ENCODE measurements at regions not wholly inside any gene's neighbourhood (a gene's known extent, or its start where the extent isn't known, plus 50 kb on each side); places are given as distances from the start of the nearest gene placed in this dataset.

DNA sequence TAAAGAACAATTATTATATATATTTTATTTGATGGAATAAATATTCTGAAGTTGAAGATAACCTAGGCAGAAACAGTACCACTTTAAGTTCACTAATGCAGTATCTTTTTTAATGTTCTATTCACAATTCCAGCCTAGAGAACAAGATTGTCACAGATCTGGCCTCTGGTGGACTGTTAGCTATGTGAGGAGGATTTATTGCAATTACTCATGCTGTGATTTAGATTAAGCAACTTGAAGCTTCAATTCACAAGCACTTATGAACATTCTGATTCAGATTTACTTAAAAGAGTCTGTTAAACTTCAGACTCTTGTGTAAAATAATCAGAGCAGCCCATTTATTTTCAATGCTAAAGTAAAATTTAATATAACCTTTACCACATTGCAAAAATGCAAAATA is 1489.8 kb downstream of the STIM2 start:
- H3K4me1 ChIP-seq (ENCODE audit: control insufficient read depth in 1 of 2, insufficient read depth in 2 of 2, low read depth in 1 of 2, low read length in 1 of 2) = peaks cover 0 to 20% of the 10 kb centered on the region in 2 experiments; a peak in 1 of 4 replicates
- no peaks in the 10 kb centered on the region for H3K9me2 ChIP-seq
- no peak overlapping the region for H3K4me3 ChIP-seq (ENCODE audit: low read depth in 2 of 2, low read length in 1 of 2)
- H3F3A ChIP-seq (replicated peaks; ENCODE audit: insufficient read depth) = no peaks in the 10 kb centered on the region
- no peak overlapping the region for H3K9ac ChIP-seq
- H3K27me3 ChIP-seq (ENCODE audit: insufficient read depth) = no peaks in the 10 kb centered on the region
- ChIA-PET POLR2A (no interaction called here), CTCF (interaction anchor here (0.9 kb wide), 1 partner anchor 40 kb away, joined by 3 read pairs; no protein-coding TSS in a partner anchor)
- no peaks in the 10 kb centered on the region for H3K79me2 ChIP-seq (ENCODE audit: insufficient read depth)
- H2AFZ ChIP-seq (ENCODE audit: low read depth) = no peak overlapping the region
- H4K20me1 ChIP-seq (ENCODE audit: insufficient read depth) = no peaks in the 10 kb centered on the region
- H3K4me2 ChIP-seq = no peak overlapping the region
- no peak for DNase-seq
- H3K27ac ChIP-seq (ENCODE audit: low read depth in 2 of 2, low read length in 1 of 2) = no peak overlapping the region
- H3K36me3 ChIP-seq (replicated peaks in 1 of 2; ENCODE audit: control insufficient read depth in 1 of 2, insufficient read depth in 2 of 2, low read length in 1 of 2) = no peaks in the 10 kb centered on the region
- H3K9me3 ChIP-seq = no peaks in the 10 kb centered on the region
- TF ChIP-seq POLR2AphosphoS5 (IDR thresholded peaks at IDR 0.05; ENCODE audit: low read depth, low read length) = no peak
- TF ChIP-seq, protein P1, sequence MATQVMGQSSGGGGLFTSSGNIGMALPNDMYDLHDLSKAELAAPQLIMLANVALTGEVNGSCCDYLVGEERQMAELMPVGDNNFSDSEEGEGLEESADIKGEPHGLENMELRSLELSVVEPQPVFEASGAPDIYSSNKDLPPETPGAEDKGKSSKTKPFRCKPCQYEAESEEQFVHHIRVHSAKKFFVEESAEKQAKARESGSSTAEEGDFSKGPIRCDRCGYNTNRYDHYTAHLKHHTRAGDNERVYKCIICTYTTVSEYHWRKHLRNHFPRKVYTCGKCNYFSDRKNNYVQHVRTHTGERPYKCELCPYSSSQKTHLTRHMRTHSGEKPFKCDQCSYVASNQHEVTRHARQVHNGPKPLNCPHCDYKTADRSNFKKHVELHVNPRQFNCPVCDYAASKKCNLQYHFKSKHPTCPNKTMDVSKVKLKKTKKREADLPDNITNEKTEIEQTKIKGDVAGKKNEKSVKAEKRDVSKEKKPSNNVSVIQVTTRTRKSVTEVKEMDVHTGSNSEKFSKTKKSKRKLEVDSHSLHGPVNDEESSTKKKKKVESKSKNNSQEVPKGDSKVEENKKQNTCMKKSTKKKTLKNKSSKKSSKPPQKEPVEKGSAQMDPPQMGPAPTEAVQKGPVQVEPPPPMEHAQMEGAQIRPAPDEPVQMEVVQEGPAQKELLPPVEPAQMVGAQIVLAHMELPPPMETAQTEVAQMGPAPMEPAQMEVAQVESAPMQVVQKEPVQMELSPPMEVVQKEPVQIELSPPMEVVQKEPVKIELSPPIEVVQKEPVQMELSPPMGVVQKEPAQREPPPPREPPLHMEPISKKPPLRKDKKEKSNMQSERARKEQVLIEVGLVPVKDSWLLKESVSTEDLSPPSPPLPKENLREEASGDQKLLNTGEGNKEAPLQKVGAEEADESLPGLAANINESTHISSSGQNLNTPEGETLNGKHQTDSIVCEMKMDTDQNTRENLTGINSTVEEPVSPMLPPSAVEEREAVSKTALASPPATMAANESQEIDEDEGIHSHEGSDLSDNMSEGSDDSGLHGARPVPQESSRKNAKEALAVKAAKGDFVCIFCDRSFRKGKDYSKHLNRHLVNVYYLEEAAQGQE (IDR thresholded peaks at IDR 0.05; ENCODE audit: low read depth, low read length) = no peak
- no peak for TF ChIP-seq FOXJ3 (CRISPR knock-in tag; IDR thresholded peaks at IDR 0.05)
- no peak for TF ChIP-seq NFIC (IDR thresholded peaks at IDR 0.05; ENCODE audit: borderline replicate concordance)
- no peak for TF ChIP-seq MEF2A (IDR thresholded peaks at IDR 0.05; ENCODE audit: borderline replicate concordance, low read depth)
- TF ChIP-seq, protein P2, sequence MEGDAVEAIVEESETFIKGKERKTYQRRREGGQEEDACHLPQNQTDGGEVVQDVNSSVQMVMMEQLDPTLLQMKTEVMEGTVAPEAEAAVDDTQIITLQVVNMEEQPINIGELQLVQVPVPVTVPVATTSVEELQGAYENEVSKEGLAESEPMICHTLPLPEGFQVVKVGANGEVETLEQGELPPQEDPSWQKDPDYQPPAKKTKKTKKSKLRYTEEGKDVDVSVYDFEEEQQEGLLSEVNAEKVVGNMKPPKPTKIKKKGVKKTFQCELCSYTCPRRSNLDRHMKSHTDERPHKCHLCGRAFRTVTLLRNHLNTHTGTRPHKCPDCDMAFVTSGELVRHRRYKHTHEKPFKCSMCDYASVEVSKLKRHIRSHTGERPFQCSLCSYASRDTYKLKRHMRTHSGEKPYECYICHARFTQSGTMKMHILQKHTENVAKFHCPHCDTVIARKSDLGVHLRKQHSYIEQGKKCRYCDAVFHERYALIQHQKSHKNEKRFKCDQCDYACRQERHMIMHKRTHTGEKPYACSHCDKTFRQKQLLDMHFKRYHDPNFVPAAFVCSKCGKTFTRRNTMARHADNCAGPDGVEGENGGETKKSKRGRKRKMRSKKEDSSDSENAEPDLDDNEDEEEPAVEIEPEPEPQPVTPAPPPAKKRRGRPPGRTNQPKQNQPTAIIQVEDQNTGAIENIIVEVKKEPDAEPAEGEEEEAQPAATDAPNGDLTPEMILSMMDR (IDR thresholded peaks at IDR 0.05) = no peak
- TF ChIP-seq SIN3A (IDR thresholded peaks at IDR 0.05; ENCODE audit: borderline replicate concordance, low read depth, low read length) = no peak
- no peak for TF ChIP-seq MXI1 (IDR thresholded peaks at IDR 0.05; ENCODE audit: low read depth, low read length)

DNA sequence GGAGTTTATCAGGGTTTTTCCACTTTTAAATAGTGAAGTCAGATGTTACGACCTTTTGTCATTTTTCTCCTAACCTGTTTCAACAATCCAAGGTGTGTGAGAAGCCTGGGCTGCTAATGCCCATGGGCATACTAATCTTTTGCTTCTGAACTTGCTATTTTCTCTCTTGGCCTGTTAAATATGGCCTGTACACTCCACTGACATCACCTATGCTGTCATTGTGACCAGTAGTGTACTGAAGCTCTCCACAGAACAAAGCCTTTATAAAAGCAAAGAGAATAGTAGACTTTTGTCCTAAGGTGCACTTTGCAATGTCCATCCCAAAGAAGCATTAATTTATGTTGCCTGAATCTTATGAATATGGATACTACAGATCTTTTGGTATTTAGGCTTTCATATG is 1490.5 kb downstream of the STIM2 start:
- ChIA-PET POLR2A (no interaction called here), CTCF (no interaction called here)
- no peaks in the 10 kb centered on the region for H3K9me3 ChIP-seq
- no peak for DNase-seq
- H3K4me3 ChIP-seq (ENCODE audit: low read depth in 2 of 2, low read length in 1 of 2) = no peak overlapping the region
- H3K36me3 ChIP-seq (replicated peaks in 1 of 2; ENCODE audit: control insufficient read depth in 1 of 2, insufficient read depth in 2 of 2, low read length in 1 of 2) = no peaks in the 10 kb centered on the region
- H3K27me3 ChIP-seq (ENCODE audit: insufficient read depth) = no peaks in the 10 kb centered on the region
- H2AFZ ChIP-seq (ENCODE audit: low read depth) = no peak overlapping the region
- H3K27ac ChIP-seq (ENCODE audit: low read depth in 2 of 2, low read length in 1 of 2) = no peak overlapping the region
- no peaks in the 10 kb centered on the region for H3K79me2 ChIP-seq (ENCODE audit: insufficient read depth)
- no peaks in the 10 kb centered on the region for H4K20me1 ChIP-seq (ENCODE audit: insufficient read depth)
- H3K9me2 ChIP-seq = no peaks in the 10 kb centered on the region
- H3F3A ChIP-seq (replicated peaks; ENCODE audit: insufficient read depth) = no peaks in the 10 kb centered on the region
- H3K4me2 ChIP-seq = no peak overlapping the region
- WGBS (ENCODE audit: low lambda C conversion rate) = 0% methylated on average over 1 of the region's 1 CpG
- H3K4me1 ChIP-seq (ENCODE audit: control insufficient read depth in 1 of 2, insufficient read depth in 2 of 2, low read depth in 1 of 2, low read length in 1 of 2) = peaks cover 0 to 24% of the 10 kb centered on the region in 2 experiments; a peak in 1 of 4 replicates
- no peak overlapping the region for H3K9ac ChIP-seq
- TF ChIP-seq, protein P3, sequence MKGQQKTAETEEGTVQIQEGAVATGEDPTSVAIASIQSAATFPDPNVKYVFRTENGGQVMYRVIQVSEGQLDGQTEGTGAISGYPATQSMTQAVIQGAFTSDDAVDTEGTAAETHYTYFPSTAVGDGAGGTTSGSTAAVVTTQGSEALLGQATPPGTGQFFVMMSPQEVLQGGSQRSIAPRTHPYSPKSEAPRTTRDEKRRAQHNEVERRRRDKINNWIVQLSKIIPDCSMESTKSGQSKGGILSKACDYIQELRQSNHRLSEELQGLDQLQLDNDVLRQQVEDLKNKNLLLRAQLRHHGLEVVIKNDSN (IDR thresholded peaks at IDR 0.05; ENCODE audit: borderline replicate concordance, low read depth) = no peak
- TF ChIP-seq, protein P4, sequence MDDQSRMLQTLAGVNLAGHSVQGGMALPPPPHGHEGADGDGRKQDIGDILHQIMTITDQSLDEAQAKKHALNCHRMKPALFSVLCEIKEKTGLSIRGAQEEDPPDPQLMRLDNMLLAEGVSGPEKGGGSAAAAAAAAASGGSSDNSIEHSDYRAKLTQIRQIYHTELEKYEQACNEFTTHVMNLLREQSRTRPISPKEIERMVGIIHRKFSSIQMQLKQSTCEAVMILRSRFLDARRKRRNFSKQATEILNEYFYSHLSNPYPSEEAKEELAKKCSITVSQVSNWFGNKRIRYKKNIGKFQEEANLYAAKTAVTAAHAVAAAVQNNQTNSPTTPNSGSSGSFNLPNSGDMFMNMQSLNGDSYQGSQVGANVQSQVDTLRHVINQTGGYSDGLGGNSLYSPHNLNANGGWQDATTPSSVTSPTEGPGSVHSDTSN (IDR thresholded peaks at IDR 0.05) = no peak
- TF ChIP-seq SIN3A (IDR thresholded peaks at IDR 0.05; ENCODE audit: borderline replicate concordance, low read depth, low read length) (no peak), CHD2 (IDR thresholded peaks at IDR 0.05; ENCODE audit: low read length, partially characterized antibody) (no peak), RFX5 (IDR thresholded peaks at IDR 0.05; ENCODE audit: low read length) (no peak), YY1 (IDR thresholded peaks at IDR 0.05; ENCODE audit: low read depth) (no peak)
- TF ChIP-seq, protein P5, sequence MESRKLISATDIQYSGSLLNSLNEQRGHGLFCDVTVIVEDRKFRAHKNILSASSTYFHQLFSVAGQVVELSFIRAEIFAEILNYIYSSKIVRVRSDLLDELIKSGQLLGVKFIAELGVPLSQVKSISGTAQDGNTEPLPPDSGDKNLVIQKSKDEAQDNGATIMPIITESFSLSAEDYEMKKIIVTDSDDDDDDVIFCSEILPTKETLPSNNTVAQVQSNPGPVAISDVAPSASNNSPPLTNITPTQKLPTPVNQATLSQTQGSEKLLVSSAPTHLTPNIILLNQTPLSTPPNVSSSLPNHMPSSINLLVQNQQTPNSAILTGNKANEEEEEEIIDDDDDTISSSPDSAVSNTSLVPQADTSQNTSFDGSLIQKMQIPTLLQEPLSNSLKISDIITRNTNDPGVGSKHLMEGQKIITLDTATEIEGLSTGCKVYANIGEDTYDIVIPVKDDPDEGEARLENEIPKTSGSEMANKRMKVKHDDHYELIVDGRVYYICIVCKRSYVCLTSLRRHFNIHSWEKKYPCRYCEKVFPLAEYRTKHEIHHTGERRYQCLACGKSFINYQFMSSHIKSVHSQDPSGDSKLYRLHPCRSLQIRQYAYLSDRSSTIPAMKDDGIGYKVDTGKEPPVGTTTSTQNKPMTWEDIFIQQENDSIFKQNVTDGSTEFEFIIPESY (IDR thresholded peaks at IDR 0.05; ENCODE audit: borderline replicate concordance, low read depth) = no peak
- TF ChIP-seq, protein P1 (IDR thresholded peaks at IDR 0.05; ENCODE audit: low read depth, low read length) = no peak

Data from SK-N-SH (cell line).